HFFc6 (cell line): ENCODE measurements at regions not wholly inside any gene's neighbourhood (a gene's known extent, or its start where the extent isn't known, plus 50 kb on each side); places are given as distances from the start of the nearest gene placed in this dataset.

ENCODE experiments used
- DNase-seq: peaks from one replicate; pipeline ENCODE4 v3.0.0-alpha.2; 2018
- H3K27ac Mint-ChIP-seq: 2 replicates; pipeline ENCODE4 v1.8.0; 2020; ENCODE audit warnings: mild to moderate bottlenecking, mixed read lengths
- H3K27me3 Mint-ChIP-seq: 2 replicates; pipeline ENCODE4 v1.8.0; 2021; ENCODE audit warnings: mild to moderate bottlenecking, moderate library complexity, mixed read lengths; ENCODE audit not compliant: insufficient read depth
- H3K36me3 Mint-ChIP-seq: 2 replicates; pipeline ENCODE4 v1.8.0; 2021; ENCODE audit warnings: low read depth, mixed read lengths
- H3K4me1 Mint-ChIP-seq: 2 replicates; pipeline ENCODE4 v1.8.0; 2020; ENCODE audit warnings: low read depth, mixed read lengths
- H3K4me3 Mint-ChIP-seq: 2 replicates; pipeline ENCODE4 v1.8.0; 2020; ENCODE audit warnings: mild to moderate bottlenecking, moderate library complexity, mixed read lengths
- H3K9me3 Mint-ChIP-seq: 2 replicates; pipeline ENCODE4 v1.8.0; 2020; ENCODE audit warnings: mild to moderate bottlenecking, mixed read lengths
- TF ChIP-seq, protein P1 (sequence below): fragments of 200-600 bp; sonication (generic); IDR thresholded peaks from 2 replicates; pipeline ENCODE4 v1.5.0; 2021; ENCODE audit warnings: antibody characterized with exemption, mild to moderate bottlenecking

DNA sequence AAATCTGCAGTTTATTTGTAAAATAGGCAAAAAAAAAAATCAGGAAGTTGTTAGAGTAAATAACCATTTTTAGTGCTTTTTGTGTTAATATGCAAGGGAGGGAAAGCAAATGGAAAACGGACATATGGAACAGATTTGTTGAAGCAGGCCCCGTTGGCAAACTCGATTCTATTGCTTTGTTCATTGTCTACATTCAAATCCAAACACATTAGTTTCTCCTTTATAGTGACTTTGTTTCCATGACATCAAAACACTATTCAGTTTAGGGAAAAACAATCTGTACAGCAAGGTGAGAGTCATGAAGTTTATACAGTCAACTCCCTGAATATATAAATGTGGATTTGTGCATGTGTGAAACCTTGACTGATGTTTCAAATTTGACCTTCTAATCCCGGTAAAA is 142.2 kb downstream of the FAM47A start:
- H3K27me3 Mint-ChIP-seq = no peaks in the 10 kb centered on the region
- H3K27ac Mint-ChIP-seq = no peak overlapping the region
- no peak overlapping the region for H3K4me3 Mint-ChIP-seq
- peaks cover 15% of the 10 kb centered on the region for H3K9me3 Mint-ChIP-seq
- DNase-seq = no peak
- TF ChIP-seq, protein P1, sequence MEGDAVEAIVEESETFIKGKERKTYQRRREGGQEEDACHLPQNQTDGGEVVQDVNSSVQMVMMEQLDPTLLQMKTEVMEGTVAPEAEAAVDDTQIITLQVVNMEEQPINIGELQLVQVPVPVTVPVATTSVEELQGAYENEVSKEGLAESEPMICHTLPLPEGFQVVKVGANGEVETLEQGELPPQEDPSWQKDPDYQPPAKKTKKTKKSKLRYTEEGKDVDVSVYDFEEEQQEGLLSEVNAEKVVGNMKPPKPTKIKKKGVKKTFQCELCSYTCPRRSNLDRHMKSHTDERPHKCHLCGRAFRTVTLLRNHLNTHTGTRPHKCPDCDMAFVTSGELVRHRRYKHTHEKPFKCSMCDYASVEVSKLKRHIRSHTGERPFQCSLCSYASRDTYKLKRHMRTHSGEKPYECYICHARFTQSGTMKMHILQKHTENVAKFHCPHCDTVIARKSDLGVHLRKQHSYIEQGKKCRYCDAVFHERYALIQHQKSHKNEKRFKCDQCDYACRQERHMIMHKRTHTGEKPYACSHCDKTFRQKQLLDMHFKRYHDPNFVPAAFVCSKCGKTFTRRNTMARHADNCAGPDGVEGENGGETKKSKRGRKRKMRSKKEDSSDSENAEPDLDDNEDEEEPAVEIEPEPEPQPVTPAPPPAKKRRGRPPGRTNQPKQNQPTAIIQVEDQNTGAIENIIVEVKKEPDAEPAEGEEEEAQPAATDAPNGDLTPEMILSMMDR = no peak
- H3K36me3 Mint-ChIP-seq = no peaks in the 10 kb centered on the region
- H3K4me1 Mint-ChIP-seq = no peaks in the 10 kb centered on the region

DNA sequence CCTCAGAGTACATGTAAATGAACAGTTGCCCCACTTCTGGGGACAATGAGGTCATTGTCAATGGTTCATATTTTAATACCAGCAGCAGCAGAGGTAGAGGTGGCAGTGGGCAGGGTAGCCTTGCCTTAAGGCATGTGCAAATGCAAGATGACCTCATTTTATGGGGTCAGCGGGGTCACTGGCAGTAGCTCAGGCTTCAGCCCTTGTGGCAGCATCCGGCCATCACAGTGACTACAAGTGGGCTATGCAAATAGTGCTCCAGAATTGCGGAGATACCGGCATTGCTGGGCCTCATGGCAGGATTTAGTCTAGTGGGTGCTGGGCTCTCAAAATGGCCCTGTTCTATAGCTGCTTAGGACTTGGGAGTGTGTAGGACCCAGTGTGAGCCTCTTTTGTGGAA is 144.7 kb downstream of the FAM47A start:
- H3K4me1 Mint-ChIP-seq = no peaks in the 10 kb centered on the region
- no peak overlapping the region for H3K4me3 Mint-ChIP-seq
- H3K9me3 Mint-ChIP-seq = peaks cover 9% of the 10 kb centered on the region
- TF ChIP-seq, protein P1 = no peak
- H3K27ac Mint-ChIP-seq = no peak overlapping the region
- DNase-seq = no peak
- H3K27me3 Mint-ChIP-seq = no peaks in the 10 kb centered on the region
- H3K36me3 Mint-ChIP-seq = no peaks in the 10 kb centered on the region

DNA sequence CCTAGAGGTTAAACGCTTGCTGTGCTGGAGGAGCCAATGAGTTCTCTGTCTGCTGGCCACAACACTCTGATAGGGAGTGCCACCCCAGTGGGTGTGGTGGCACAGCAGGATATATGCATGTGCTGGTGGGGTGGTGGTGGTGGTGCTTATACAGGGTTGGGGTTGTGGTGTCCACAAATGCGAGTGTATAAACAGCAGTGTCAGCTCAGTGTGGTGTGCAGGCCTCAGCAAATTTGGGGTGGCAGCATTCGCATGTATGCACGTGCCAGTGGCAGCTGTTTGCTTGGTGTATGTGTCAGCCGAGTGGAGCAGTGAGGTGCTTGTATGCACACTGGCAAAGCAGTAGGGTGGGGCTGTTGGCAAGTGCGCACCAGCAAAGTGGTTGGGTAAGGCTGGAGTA is 157.4 kb downstream of the FAM47A start:
- H3K27me3 Mint-ChIP-seq = no peaks in the 10 kb centered on the region
- H3K27ac Mint-ChIP-seq = no peak overlapping the region
- DNase-seq = no peak
- 0 out of 2 replicates have a peak, but pooled peaks cover 4% of the 10 kb centered on the region for H3K9me3 Mint-ChIP-seq
- no peaks in the 10 kb centered on the region for H3K4me1 Mint-ChIP-seq
- TF ChIP-seq, protein P1 = no peak
- no peaks in the 10 kb centered on the region for H3K36me3 Mint-ChIP-seq
- H3K4me3 Mint-ChIP-seq = no peak overlapping the region

DNA sequence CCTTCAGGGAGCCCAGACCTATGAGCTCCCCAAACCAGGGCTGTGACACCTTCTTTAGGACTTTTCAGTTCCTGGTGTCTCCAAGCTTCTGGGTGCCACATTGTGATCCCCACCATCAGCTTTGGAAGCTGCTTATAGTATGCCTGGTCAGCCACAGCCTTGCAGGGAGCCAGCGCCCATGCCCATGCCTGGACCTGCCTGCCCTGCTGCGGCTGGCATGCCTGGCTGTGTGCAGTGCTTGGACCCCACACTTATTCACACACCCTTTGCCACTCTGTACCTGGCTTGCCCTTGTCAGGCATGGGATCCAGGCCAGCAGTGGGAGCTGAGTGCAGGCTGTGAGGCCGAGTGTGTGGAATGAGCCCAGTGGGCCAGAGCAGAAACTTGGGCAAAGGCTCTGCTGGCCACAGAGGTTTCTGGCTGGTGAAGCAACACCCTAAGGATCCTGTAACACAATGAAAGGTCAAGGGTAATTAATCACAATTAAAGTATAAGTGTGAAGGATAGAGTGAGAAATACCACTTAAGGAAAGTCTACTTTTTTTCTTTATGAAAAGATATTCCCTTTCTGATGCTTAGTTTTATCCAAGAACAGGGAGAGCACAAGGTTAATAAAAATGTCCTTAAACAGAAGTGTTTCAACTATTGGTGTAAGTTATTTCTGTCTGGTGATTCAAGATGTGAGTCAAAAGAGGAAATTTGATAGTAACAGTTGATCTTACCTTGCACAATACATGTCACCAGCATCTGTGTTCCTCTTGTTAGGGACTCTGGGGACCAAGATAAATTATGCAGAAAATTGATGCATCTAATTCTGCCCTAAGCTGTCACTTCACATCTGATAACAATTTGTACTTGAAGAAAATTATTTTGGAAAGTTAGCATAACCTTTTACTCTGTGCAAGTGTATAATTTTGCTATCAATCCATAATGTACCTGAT is 161.8 kb downstream of the FAM47A start:
- no peak for DNase-seq
- Mint-ChIP-seq H3K27ac (no peak overlapping the region), H3K9me3 (no peaks in the 10 kb centered on the region), H3K4me3 (no peak overlapping the region), H3K4me1 (no peaks in the 10 kb centered on the region), H3K36me3 (no peaks in the 10 kb centered on the region), H3K27me3 (no peaks in the 10 kb centered on the region)
- TF ChIP-seq, protein P1 = no peak

DNA sequence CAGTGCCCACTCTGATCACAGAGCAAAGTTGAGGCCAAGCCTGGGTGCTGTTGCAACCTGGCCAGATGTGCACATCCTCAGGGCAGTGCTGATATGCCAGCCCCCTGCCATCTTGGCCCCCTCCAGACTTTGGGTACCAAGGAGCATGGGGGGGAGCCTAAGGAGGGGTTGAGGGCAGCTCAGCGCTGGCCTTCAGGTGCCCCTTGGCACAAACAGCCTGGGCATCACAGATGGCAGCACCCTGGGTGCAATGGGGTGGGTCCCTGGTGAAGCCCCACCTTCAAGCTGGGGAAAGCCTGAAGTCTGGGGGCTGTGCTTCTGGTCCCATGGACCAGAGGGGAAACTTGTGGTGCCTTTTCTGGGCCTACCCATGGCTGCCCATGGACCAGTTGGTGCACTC is 163.0 kb downstream of the FAM47A start:
- Mint-ChIP-seq H3K4me1 (no peaks in the 10 kb centered on the region), H3K4me3 (no peak overlapping the region), H3K9me3 (no peaks in the 10 kb centered on the region), H3K36me3 (no peaks in the 10 kb centered on the region), H3K27ac (no peak overlapping the region), H3K27me3 (no peaks in the 10 kb centered on the region)
- no peak for DNase-seq
- TF ChIP-seq, protein P1 = no peak
